ENCODE measurements at regions not wholly inside any gene's neighbourhood (a gene's known extent, or its start where the extent isn't known, plus 50 kb on each side); places are given as distances from the start of the nearest gene placed in this dataset.

DNA sequence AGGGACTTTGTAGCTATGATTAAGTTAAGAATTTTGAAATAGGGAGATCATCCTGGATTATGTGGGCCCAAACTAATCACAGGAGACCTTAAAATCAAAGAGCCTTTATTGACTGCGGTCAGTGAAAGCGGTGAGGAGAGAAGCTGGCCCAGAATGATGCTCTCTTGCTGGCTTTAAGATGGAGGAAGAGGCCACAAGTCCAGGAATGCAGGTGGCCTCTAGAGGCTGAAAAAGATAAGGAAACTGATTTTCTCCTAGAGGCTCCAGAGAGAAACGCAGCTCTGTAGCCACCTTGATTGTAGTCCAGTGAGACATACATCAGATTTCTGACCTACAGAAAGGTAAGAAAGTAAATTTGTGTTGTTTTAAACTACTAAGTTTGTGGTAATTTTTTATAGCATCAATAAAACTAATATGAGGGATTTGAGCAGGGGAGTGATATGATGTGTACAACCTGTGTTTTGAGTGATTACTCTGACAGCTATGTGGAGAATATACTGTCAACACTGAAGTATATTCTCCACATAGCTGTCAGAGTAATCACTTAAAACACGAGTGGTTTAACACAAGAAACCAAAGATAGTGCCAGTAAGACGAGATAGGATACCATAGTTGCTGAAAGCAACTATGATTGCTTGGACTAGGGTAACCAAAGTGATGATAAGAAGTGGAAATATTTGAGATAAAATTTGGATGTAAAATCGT lies 364.4 kb upstream of the CHST9 start:
- DNase-seq (ENCODE audit: low read depth): no peak
- TF ChIP-seq, protein P1, sequence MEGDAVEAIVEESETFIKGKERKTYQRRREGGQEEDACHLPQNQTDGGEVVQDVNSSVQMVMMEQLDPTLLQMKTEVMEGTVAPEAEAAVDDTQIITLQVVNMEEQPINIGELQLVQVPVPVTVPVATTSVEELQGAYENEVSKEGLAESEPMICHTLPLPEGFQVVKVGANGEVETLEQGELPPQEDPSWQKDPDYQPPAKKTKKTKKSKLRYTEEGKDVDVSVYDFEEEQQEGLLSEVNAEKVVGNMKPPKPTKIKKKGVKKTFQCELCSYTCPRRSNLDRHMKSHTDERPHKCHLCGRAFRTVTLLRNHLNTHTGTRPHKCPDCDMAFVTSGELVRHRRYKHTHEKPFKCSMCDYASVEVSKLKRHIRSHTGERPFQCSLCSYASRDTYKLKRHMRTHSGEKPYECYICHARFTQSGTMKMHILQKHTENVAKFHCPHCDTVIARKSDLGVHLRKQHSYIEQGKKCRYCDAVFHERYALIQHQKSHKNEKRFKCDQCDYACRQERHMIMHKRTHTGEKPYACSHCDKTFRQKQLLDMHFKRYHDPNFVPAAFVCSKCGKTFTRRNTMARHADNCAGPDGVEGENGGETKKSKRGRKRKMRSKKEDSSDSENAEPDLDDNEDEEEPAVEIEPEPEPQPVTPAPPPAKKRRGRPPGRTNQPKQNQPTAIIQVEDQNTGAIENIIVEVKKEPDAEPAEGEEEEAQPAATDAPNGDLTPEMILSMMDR (IDR thresholded peaks at IDR 0.05; ENCODE audit: insufficient read depth, low read depth, low read length, missing control alignments): no peak

DNA sequence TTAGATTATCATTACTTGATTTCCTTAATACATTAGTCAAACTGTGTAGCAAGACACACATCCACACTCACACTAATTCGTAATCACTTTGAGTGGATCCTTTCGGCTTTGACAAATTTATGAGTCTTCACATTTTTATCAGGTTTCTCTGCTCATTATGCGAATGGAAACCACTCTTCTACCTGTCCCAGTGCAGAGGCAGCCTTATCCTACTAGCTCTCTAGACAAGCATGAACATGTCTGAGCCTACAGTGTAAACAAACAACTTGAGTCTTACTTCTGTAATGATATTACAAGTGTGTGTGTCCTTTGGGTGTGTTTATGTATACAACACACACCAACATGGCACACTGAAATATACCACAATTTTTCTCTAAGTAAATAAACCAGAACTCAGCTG lies 361.9 kb upstream of the CHST9 start:
- TF ChIP-seq, protein P1 (IDR thresholded peaks at IDR 0.05; ENCODE audit: insufficient read depth, low read depth, low read length, missing control alignments): no peak
- DNase-seq (ENCODE audit: low read depth): no peak
- no peak overlapping the region for H3K4me3 ChIP-seq (ENCODE audit: low read depth, low read length)

More for the DNA sequence above, 364.4 kb upstream of the CHST9 start:
- H3K4me3 ChIP-seq (ENCODE audit: low read depth, low read length): no peak overlapping the region

DNA sequence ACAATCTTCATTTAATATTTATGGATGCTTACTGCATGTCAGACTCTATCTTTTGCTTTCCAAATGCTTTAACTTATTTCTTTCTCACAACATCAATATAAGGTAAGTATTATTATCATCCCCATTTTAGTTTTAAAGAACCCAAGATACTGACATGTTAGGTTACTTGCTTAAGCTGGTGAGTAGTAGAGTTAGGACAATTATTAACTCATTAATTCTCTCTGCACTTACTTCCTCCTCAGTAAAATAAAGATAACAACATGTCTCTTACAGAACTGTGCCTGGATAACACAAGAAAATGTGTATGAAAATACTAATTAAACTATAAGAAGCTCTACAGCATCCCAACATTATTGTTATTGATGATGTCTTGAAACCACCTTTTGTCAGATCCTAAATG lies 359.1 kb upstream of the CHST9 start:
- DNase-seq (ENCODE audit: low read depth): no peak
- TF ChIP-seq, protein P1 (IDR thresholded peaks at IDR 0.05; ENCODE audit: insufficient read depth, low read depth, low read length, missing control alignments): no peak
- H3K4me3 ChIP-seq (ENCODE audit: low read depth, low read length): no peak overlapping the region

DNA sequence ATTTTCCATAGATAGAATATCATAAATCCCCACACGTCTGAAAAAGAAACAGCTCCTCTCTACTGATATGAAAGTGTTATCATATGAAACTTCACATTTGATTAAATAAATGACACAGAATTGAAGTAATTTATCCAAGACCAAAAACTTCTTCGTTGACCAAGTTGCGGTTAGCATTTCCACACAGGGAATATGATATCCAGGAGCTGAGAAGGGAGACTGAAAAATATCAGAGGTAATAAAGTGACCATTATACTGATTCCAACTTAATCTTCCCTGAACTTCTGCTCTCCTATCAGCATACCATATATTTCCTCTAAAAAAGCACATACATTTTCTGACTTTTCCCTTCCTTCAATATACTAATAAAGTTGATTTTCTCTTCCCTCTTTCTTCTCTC lies 356.2 kb upstream of the CHST9 start:
- no peak for DNase-seq (ENCODE audit: low read depth)
- H3K4me3 ChIP-seq (ENCODE audit: low read depth, low read length): no peak overlapping the region
- TF ChIP-seq, protein P1 (IDR thresholded peaks at IDR 0.05; ENCODE audit: insufficient read depth, low read depth, low read length, missing control alignments): no peak

DNA sequence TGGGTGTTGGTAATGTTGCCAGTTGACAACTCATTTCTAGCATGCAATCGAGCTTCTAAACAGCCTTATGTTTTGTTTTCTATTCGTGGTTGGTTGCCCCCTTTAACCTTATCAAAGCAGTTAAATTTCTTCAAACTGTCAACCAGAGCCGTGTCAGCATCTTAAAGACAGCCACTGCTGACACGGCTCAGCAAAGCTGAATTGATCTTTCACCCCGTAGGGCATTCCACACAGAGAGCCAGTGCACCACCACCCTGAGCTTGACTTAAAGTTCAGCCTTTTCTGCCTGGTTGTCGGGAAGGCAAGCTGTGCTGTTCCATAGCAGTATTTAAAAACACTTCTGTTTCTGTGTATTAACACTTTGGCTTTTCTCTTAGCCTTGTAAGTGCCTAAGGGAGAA lies 355.0 kb upstream of the CHST9 start:
- H3K4me3 ChIP-seq (ENCODE audit: low read depth, low read length): no peak overlapping the region
- TF ChIP-seq, protein P1 (IDR thresholded peaks at IDR 0.05; ENCODE audit: insufficient read depth, low read depth, low read length, missing control alignments): no peak
- DNase-seq (ENCODE audit: low read depth): no peak

DNA sequence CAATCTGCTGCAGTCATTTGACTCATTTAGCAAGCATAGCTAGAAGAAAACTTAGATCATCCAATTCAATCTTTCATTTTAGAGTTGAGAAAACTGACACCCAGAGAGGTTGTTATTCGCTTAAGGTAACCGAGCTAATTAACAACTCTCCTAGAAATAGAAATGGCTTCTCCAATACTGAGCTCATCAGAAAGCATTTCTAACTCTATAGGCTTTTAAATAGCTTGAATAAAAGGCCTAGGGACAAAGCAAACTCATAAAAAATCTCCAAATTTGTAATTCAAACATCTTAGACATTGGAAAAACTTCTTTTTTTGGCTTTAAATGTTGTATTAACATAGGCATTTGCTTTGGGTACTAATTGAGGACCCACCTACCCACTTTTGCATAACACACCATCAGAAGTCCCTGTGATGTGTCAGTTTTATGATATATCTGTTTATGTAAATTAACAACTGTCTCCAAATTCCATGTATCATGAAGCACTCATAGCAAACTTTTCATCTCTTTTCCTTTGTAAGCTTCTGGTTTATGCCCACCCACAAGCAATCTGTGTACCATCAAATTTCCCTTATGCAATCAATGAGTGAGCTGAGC lies 343.9 kb upstream of the CHST9 start:
- no peak for DNase-seq (ENCODE audit: low read depth)
- TF ChIP-seq, protein P1 (IDR thresholded peaks at IDR 0.05; ENCODE audit: insufficient read depth, low read depth, low read length, missing control alignments): no peak
- no peak overlapping the region for H3K4me3 ChIP-seq (ENCODE audit: low read depth, low read length)

DNA sequence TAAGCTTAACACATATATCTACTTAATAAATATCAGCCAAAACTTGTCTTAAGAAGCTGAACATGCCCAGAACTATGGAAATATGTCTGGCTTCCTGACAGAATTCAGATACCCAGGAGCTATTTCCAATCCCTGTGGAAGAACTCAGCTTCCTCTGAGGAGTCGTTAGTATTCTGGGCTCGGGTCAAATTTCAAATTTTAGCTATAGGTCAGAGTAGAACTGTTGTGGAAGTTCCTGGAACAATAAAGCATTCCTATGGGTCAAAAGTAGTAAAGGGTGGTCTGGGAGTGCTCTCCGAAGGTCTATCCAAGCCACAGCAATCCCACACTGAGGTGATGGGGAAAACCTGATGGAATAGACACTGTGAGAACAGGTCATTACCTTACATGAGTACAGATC lies 342.7 kb upstream of the CHST9 start:
- no peak overlapping the region for H3K4me3 ChIP-seq (ENCODE audit: low read depth, low read length)
- DNase-seq (ENCODE audit: low read depth): no peak
- TF ChIP-seq, protein P1 (IDR thresholded peaks at IDR 0.05; ENCODE audit: insufficient read depth, low read depth, low read length, missing control alignments): no peak
